K562 (cell line): ENCODE measurements at regions not wholly inside any gene's neighbourhood (a gene's known extent, or its start where the extent isn't known, plus 50 kb on each side); places are given as distances from the start of the nearest gene placed in this dataset.

Experiments
- CREB1 ChIP-seq, 2 experiments: sonication (generic) in 1 of 2; formaldehyde crosslinking in 1 of 2; IDR thresholded peaks; 2 replicates each; pipeline versions ENCODE4 v1.6.1 to v1.8.0; 2012 to 2022; ENCODE audit warnings: inconsistent platforms in 1 of 2, mild to moderate bottlenecking in 1 of 2, missing genetic modification reagents in 1 of 2, moderate library complexity in 1 of 2
- MTF1 ChIP-seq: fragments of 250-450 bp; sonication (Bioruptor Pico); IDR thresholded peaks from 2 replicates; pipeline ENCODE4 v1.9.0; 2021; ENCODE audit warnings: moderate library complexity, mild to moderate bottlenecking, inconsistent platforms, borderline replicate concordance
- SRF ChIP-seq, 2 experiments: fragments of 250-450, 450-650 bp in 1 of 2; sonication (Bioruptor Pico) in 1 of 2; sonication (generic) in 1 of 2; formaldehyde crosslinking; IDR thresholded peaks; 2 replicates each; pipeline versions ENCODE4 v1.5.0 to v1.5.1; 2020 to 2022; ENCODE audit warnings: mild to moderate bottlenecking in 1 of 2, missing genetic modification reagents in 1 of 2
- TAF7 ChIP-seq: fragments of 450-650 bp; IDR thresholded peaks from 2 replicates; pipeline ENCODE4 v1.6.1; 2016; ENCODE audit warnings: missing genetic modification characterization, missing compliant biosample characterization
- ZNF324 ChIP-seq: fragments of 250-450 bp; sonication (Bioruptor Pico); IDR thresholded peaks from 2 replicates; pipeline ENCODE4 v1.4.0; 2020; ENCODE audit warnings: mild to moderate bottlenecking
- TF ChIP-seq, protein P1 (sequence below): sonication (generic); formaldehyde crosslinking; IDR thresholded peaks from 2 replicates; pipeline ENCODE4 v1.4.0; 2020; ENCODE audit warnings: mild to moderate bottlenecking, missing genetic modification reagents
- TF ChIP-seq, protein P2 (sequence below), 2 experiments: IDR thresholded peaks; 2 replicates each; pipeline ENCODE4 v1.6.1; 2012; ENCODE audit warnings: improper control_type of control experiment in 2 of 2, low read depth in 2 of 2, low read length in 2 of 2, borderline replicate concordance in 1 of 2
- TF ChIP-seq, protein P3 (sequence below), 2 experiments: fragments of 150-350 bp in 1 of 2; IDR thresholded peaks; 2 replicates each; pipeline ENCODE4 v1.6.1; 2012 to 2016; ENCODE audit warnings: low read depth in 2 of 2, low read length in 2 of 2, mild to moderate bottlenecking in 1 of 2, moderate library complexity in 1 of 2
- TF ChIP-seq, protein P4 (sequence below): fragments of 250-450 bp; sonication (Bioruptor Pico); IDR thresholded peaks from 2 replicates; pipeline ENCODE4 v1.8.0; 2021; ENCODE audit warnings: moderate library complexity, mild to moderate bottlenecking, inconsistent platforms

DNA sequence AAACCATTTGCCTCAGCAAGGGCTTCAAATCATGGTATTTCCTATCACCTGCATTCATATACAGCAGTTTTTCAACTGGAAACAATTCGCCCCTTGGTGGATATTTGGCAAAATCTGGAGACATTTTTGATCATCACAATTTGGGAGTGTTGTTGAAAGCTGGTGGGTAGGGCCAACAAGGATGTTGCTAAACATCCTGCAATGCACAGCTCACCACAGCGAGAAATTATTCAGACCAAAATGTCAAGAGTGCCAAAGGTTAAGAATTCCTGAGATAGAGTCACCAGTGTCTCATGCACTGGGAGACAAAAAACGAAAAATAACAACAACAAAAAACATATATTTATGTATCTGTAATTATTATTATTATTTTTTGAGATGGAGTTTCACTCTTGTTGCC, 435.2 kb upstream of the CTSO start (continued):
- TF ChIP-seq, protein P1, sequence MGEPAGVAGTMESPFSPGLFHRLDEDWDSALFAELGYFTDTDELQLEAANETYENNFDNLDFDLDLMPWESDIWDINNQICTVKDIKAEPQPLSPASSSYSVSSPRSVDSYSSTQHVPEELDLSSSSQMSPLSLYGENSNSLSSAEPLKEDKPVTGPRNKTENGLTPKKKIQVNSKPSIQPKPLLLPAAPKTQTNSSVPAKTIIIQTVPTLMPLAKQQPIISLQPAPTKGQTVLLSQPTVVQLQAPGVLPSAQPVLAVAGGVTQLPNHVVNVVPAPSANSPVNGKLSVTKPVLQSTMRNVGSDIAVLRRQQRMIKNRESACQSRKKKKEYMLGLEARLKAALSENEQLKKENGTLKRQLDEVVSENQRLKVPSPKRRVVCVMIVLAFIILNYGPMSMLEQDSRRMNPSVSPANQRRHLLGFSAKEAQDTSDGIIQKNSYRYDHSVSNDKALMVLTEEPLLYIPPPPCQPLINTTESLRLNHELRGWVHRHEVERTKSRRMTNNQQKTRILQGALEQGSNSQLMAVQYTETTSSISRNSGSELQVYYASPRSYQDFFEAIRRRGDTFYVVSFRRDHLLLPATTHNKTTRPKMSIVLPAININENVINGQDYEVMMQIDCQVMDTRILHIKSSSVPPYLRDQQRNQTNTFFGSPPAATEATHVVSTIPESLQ: no peak
- TF ChIP-seq, protein P2, sequence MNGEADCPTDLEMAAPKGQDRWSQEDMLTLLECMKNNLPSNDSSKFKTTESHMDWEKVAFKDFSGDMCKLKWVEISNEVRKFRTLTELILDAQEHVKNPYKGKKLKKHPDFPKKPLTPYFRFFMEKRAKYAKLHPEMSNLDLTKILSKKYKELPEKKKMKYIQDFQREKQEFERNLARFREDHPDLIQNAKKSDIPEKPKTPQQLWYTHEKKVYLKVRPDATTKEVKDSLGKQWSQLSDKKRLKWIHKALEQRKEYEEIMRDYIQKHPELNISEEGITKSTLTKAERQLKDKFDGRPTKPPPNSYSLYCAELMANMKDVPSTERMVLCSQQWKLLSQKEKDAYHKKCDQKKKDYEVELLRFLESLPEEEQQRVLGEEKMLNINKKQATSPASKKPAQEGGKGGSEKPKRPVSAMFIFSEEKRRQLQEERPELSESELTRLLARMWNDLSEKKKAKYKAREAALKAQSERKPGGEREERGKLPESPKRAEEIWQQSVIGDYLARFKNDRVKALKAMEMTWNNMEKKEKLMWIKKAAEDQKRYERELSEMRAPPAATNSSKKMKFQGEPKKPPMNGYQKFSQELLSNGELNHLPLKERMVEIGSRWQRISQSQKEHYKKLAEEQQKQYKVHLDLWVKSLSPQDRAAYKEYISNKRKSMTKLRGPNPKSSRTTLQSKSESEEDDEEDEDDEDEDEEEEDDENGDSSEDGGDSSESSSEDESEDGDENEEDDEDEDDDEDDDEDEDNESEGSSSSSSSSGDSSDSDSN (IDR thresholded peaks at IDR 0.05; ENCODE audit: borderline replicate concordance in 1 of 2, low read depth in 2 of 2, low read length in 2 of 2): no peak
- TF ChIP-seq, protein P3, sequence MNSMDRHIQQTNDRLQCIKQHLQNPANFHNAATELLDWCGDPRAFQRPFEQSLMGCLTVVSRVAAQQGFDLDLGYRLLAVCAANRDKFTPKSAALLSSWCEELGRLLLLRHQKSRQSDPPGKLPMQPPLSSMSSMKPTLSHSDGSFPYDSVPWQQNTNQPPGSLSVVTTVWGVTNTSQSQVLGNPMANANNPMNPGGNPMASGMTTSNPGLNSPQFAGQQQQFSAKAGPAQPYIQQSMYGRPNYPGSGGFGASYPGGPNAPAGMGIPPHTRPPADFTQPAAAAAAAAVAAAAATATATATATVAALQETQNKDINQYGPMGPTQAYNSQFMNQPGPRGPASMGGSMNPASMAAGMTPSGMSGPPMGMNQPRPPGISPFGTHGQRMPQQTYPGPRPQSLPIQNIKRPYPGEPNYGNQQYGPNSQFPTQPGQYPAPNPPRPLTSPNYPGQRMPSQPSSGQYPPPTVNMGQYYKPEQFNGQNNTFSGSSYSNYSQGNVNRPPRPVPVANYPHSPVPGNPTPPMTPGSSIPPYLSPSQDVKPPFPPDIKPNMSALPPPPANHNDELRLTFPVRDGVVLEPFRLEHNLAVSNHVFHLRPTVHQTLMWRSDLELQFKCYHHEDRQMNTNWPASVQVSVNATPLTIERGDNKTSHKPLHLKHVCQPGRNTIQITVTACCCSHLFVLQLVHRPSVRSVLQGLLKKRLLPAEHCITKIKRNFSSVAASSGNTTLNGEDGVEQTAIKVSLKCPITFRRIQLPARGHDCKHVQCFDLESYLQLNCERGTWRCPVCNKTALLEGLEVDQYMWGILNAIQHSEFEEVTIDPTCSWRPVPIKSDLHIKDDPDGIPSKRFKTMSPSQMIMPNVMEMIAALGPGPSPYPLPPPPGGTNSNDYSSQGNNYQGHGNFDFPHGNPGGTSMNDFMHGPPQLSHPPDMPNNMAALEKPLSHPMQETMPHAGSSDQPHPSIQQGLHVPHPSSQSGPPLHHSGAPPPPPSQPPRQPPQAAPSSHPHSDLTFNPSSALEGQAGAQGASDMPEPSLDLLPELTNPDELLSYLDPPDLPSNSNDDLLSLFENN (IDR thresholded peaks at IDR 0.05; ENCODE audit: low read depth in 2 of 2, low read length in 2 of 2): no peak
- TF ChIP-seq CREB1 (IDR thresholded peaks at IDR 0.05): no peak
- TF ChIP-seq CREB1 (CRISPR knock-in tag; IDR thresholded peaks at IDR 0.05): no peak
- TF ChIP-seq, protein P4, sequence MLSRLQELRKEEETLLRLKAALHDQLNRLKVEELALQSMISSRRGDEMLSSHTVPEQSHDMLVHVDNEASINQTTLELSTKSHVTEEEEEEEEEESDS (CRISPR knock-in tag): no peak
- no peak for TF ChIP-seq MTF1 (CRISPR knock-in tag)
- no peak for TF ChIP-seq TAF7 (tag)
- no peak for TF ChIP-seq ZNF324 (CRISPR knock-in tag)
- TF ChIP-seq SRF (CRISPR knock-in tag; IDR thresholded peaks at IDR 0.05): no peak
